GM23338 (cell line): ENCODE measurements at regions not wholly inside any gene's neighbourhood (a gene's known extent, or its start where the extent isn't known, plus 50 kb on each side); places are given as distances from the start of the nearest gene placed in this dataset.

Experiments
- ATAC-seq: fragments of 200-7000 bp; cut with Tn5 transposase; 3 replicates; pipeline ENCODE4 v1.9.1; 2020
- DNase-seq: peaks from one replicate; pipeline ENCODE4 v3.0.0-alpha.2; 2015; ENCODE audit warnings: low spot score
- H2AFZ ChIP-seq: fragments of 200-600 bp; sonication (generic); 2 replicates; pipeline ENCODE4 v1.8.0; 2016; ENCODE audit warnings: antibody characterized with exemption, mild to moderate bottlenecking, moderate library complexity
- H3F3A ChIP-seq: fragments of 200-600 bp; sonication (generic); replicated peaks from 2 replicates; pipeline ENCODE4 v1.8.0; 2017; ENCODE audit warnings: antibody characterized with exemption, mixed run types, low read depth
- H3K27ac ChIP-seq: fragments of 200-600 bp; sonication (generic); 2 replicates; pipeline ENCODE4 v1.6.1; 2016; ENCODE audit warnings: low read depth
- H3K27me3 ChIP-seq: fragments of 200-600 bp; sonication (generic); 2 replicates; pipeline ENCODE4 v1.8.0; 2016; ENCODE audit warnings: mild to moderate bottlenecking, mixed run types, moderate library complexity; ENCODE audit not compliant: insufficient read depth
- H3K36me3 ChIP-seq: fragments of 200-600 bp; sonication (generic); 2 replicates; pipeline ENCODE4 v1.8.0; 2016; ENCODE audit warnings: mild to moderate bottlenecking; ENCODE audit not compliant: insufficient read depth
- H3K4me1 ChIP-seq: fragments of 200-600 bp; sonication (generic); 2 replicates; pipeline ENCODE4 v1.8.0; 2016; ENCODE audit warnings: mild to moderate bottlenecking, moderate library complexity; ENCODE audit not compliant: insufficient read depth
- H3K4me2 ChIP-seq: fragments of 200-600 bp; sonication (generic); 2 replicates; pipeline ENCODE4 v1.7.1; 2017; ENCODE audit warnings: mixed run types
- H3K4me3 ChIP-seq: fragments of 200-600 bp; sonication (generic); 2 replicates; pipeline ENCODE4 v1.6.1; 2016; ENCODE audit warnings: mixed run types
- H3K79me2 ChIP-seq: fragments of 200-600 bp; sonication (generic); replicated peaks from 2 replicates; pipeline ENCODE4 v1.8.0; 2017; ENCODE audit warnings: mild to moderate bottlenecking; ENCODE audit not compliant: insufficient read depth
- H3K9me2 ChIP-seq: fragments of 200-600 bp; sonication (generic); 2 replicates; pipeline ENCODE4 v1.8.0; 2017; ENCODE audit not compliant: insufficient read depth
- H4K20me1 ChIP-seq: fragments of 200-600 bp; sonication (generic); replicated peaks from 2 replicates; pipeline ENCODE4 v1.8.0; 2017; ENCODE audit warnings: mild to moderate bottlenecking; ENCODE audit not compliant: insufficient read depth
- H3K27ac Mint-ChIP-seq: 2 replicates; pipeline ENCODE4 v1.8.0; 2020; ENCODE audit warnings: inconsistent platforms, mild to moderate bottlenecking, moderate library complexity, mixed read lengths
- H3K27me3 Mint-ChIP-seq: 3 replicates; pipeline ENCODE4 v1.8.0; 2022; ENCODE audit warnings: low read depth, mild to moderate bottlenecking, moderate library complexity, mixed read lengths, inconsistent platforms; ENCODE audit not compliant: insufficient read depth, poor library complexity
- H3K36me3 Mint-ChIP-seq: 3 replicates; pipeline ENCODE4 v1.8.0; 2021; ENCODE audit warnings: low read depth, mild to moderate bottlenecking, inconsistent platforms, moderate library complexity, mixed read lengths
- H3K4me1 Mint-ChIP-seq: 3 replicates; pipeline ENCODE4 v1.8.0; 2020; ENCODE audit warnings: mild to moderate bottlenecking, inconsistent platforms, mixed read lengths
- H3K4me3 Mint-ChIP-seq: 3 replicates; pipeline ENCODE4 v1.8.0; 2021; ENCODE audit warnings: moderate library complexity, mild to moderate bottlenecking, inconsistent platforms, mixed read lengths
- H3K9me3 Mint-ChIP-seq: 3 replicates; pipeline ENCODE4 v1.8.0; 2020; ENCODE audit warnings: moderate library complexity, mild to moderate bottlenecking, inconsistent platforms, mixed read lengths
- CREB1 ChIP-seq: fragments of 250-450 bp; sonication (Bioruptor Pico); IDR thresholded peaks from 2 replicates; pipeline ENCODE4 v1.5.0; 2020; ENCODE audit warnings: low read depth, mild to moderate bottlenecking, moderate library complexity
- CTCF ChIP-seq, 2 experiments: fragments of 200-600 bp in 1 of 2; sonication (generic) in 1 of 2; conservative IDR thresholded peaks; 2 replicates each; pipeline versions ENCODE4 v1.5.1 to v1.6.1; 2016 to 2017; ENCODE audit warnings: antibody characterized with exemption in 2 of 2, low read depth in 2 of 2, mild to moderate bottlenecking in 2 of 2, moderate library complexity in 1 of 2
- ETS1 ChIP-seq: IDR thresholded peaks from 2 replicates; pipeline ENCODE4 v1.6.1; 2016; ENCODE audit warnings: antibody characterized with exemption
- EZH2 ChIP-seq: fragments of 200-600 bp; sonication (generic); IDR thresholded peaks from one replicate; pipeline ENCODE4 v1.8.0; 2017; ENCODE audit warnings: antibody characterized with exemption, mild to moderate bottlenecking, low read depth; ENCODE audit not compliant: unreplicated experiment
- EZH2phosphoT487 ChIP-seq: fragments of 200-600 bp; sonication (generic); IDR thresholded peaks from one replicate; pipeline ENCODE4 v1.8.1; 2018; ENCODE audit warnings: antibody characterized with exemption; ENCODE audit not compliant: unreplicated experiment
- JUNB ChIP-seq: IDR thresholded peaks from one replicate; pipeline ENCODE4 v1.6.1; 2016; ENCODE audit warnings: antibody characterized with exemption; ENCODE audit not compliant: unreplicated experiment
- NANOG ChIP-seq: IDR thresholded peaks from 2 replicates; pipeline ENCODE4 v1.6.1; 2016; ENCODE audit warnings: antibody characterized with exemption, borderline replicate concordance
- POLR2AphosphoS5 ChIP-seq: IDR thresholded peaks from 2 replicates; pipeline ENCODE4 v1.6.1; 2016; ENCODE audit warnings: antibody characterized with exemption, low read depth
- REST ChIP-seq: IDR thresholded peaks from one replicate; pipeline ENCODE4 v1.6.1; 2018; ENCODE audit warnings: antibody characterized with exemption; ENCODE audit not compliant: unreplicated experiment
- STAT1 ChIP-seq: IDR thresholded peaks from one replicate; pipeline ENCODE4 v1.6.1; 2016; ENCODE audit warnings: antibody characterized with exemption; ENCODE audit not compliant: unreplicated experiment
- ZNF114 ChIP-seq: fragments of 250-450 bp; sonication (Bioruptor Pico); IDR thresholded peaks from 2 replicates; pipeline ENCODE4 v1.5.0; 2020; ENCODE audit warnings: mild to moderate bottlenecking, moderate library complexity
- ZNF331 ChIP-seq: fragments of 250-450 bp; sonication (Bioruptor Pico); IDR thresholded peaks from 2 replicates; pipeline ENCODE4 v1.5.0; 2020; ENCODE audit warnings: low read depth, mild to moderate bottlenecking, moderate library complexity

- no peak overlapping the region for H3K4me3 ChIP-seq
- no peak overlapping the region for H3K27ac Mint-ChIP-seq
- DNase-seq, result no peak
- no peaks in the 10 kb centered on the region for H3F3A ChIP-seq
- H2AFZ ChIP-seq, result peak overlapping the region; percentile 64; the same call in 1 of the 2 replicates
- H3K4me1 Mint-ChIP-seq, result no peaks in the 10 kb centered on the region
- no peak for ATAC-seq
- no peaks in the 10 kb centered on the region for H3K4me1 ChIP-seq
- no peak overlapping the region for H3K4me2 ChIP-seq
- no peak overlapping the region for H3K4me3 Mint-ChIP-seq
- no peaks in the 10 kb centered on the region for H3K9me2 ChIP-seq
- no peaks in the 10 kb centered on the region for H3K79me2 ChIP-seq
- TF ChIP-seq ZNF114 (no peak), POLR2AphosphoS5 (no peak), STAT1 (no peak)
- no peak overlapping the region for H3K27ac ChIP-seq
- H3K27me3 ChIP-seq, result no peaks in the 10 kb centered on the region
- no peaks in the 10 kb centered on the region for H4K20me1 ChIP-seq
- no peaks in the 10 kb centered on the region for H3K9me3 Mint-ChIP-seq
- H3K36me3 ChIP-seq, result no peaks in the 10 kb centered on the region
- no peaks in the 10 kb centered on the region for H3K27me3 Mint-ChIP-seq
- H3K36me3 Mint-ChIP-seq, result no peaks in the 10 kb centered on the region
Observed at GRCh38 chr1:168794057-168794456, 65.1 kb upstream of the DPT start.

GRCh38 chr1:168795681-168796080, 66.7 kb upstream of the DPT start:
- Histone ChIP-seq H3K4me2 (no peak overlapping the region), H3F3A (no peaks in the 10 kb centered on the region), H4K20me1 (no peaks in the 10 kb centered on the region), H3K9me2 (no peaks in the 10 kb centered on the region), H3K36me3 (no peaks in the 10 kb centered on the region), H3K27me3 (no peaks in the 10 kb centered on the region), H3K27ac (no peak overlapping the region), H3K4me3 (no peak overlapping the region), H3K4me1 (no peaks in the 10 kb centered on the region), H3K79me2 (no peaks in the 10 kb centered on the region), H2AFZ (no peak overlapping the region)
- no peaks in the 10 kb centered on the region for H3K36me3 Mint-ChIP-seq
- TF ChIP-seq CTCF (conservative IDR thresholded peaks at IDR 0.05; ENCODE audit: low read depth in 2 of 2), result no peak
- TF ChIP-seq EZH2, result no peak
- no peak for TF ChIP-seq ZNF331 (CRISPR knock-in tag)
- TF ChIP-seq STAT1, result no peak
- no peak for TF ChIP-seq NANOG
- TF ChIP-seq CREB1, result no peak
- no peak for ATAC-seq
- no peak for DNase-seq
- peaks cover 3% of the 10 kb centered on the region; the same call in 1 of the 3 replicates for H3K4me1 Mint-ChIP-seq
- no peaks in the 10 kb centered on the region for H3K27me3 Mint-ChIP-seq
- H3K4me3 Mint-ChIP-seq, result no peak overlapping the region
- H3K9me3 Mint-ChIP-seq, result no peaks in the 10 kb centered on the region
- no peak overlapping the region for H3K27ac Mint-ChIP-seq

- no peaks in the 10 kb centered on the region for H3K36me3 Mint-ChIP-seq
- no peak for ATAC-seq
- no peaks in the 10 kb centered on the region for H3K79me2 ChIP-seq
- H3K4me3 ChIP-seq, result no peak overlapping the region
- H3K27me3 Mint-ChIP-seq, result no peaks in the 10 kb centered on the region
- H3F3A ChIP-seq, result no peaks in the 10 kb centered on the region
- H2AFZ ChIP-seq, result no peak overlapping the region
- peaks cover 7% of the 10 kb centered on the region; the same call in 1 of the 2 replicates for H3K4me1 ChIP-seq
- no peaks in the 10 kb centered on the region for H3K27me3 ChIP-seq
- H3K9me3 Mint-ChIP-seq, result no peaks in the 10 kb centered on the region
- no peak overlapping the region for H3K4me2 ChIP-seq
- H3K4me1 Mint-ChIP-seq, result peaks cover 23% of the 10 kb centered on the region
- H4K20me1 ChIP-seq, result no peaks in the 10 kb centered on the region
- no peak for DNase-seq
- no peak overlapping the region for H3K27ac ChIP-seq
- no peaks in the 10 kb centered on the region for H3K36me3 ChIP-seq
- no peak overlapping the region for H3K4me3 Mint-ChIP-seq
- no peaks in the 10 kb centered on the region for H3K9me2 ChIP-seq
- no peak overlapping the region for H3K27ac Mint-ChIP-seq
- no peak for TF ChIP-seq REST
- TF ChIP-seq STAT1, result no peak
- TF ChIP-seq ZNF114, result no peak
- no peak for TF ChIP-seq ETS1
- no peak for TF ChIP-seq EZH2phosphoT487
- no peak for TF ChIP-seq ZNF331 (CRISPR knock-in tag)
- TF ChIP-seq CREB1, result no peak
- TF ChIP-seq JUNB, result no peak
Observed at GRCh38 chr1:168799927-168800605, 71.1 kb upstream of the DPT start.
